HEK293 (cell line): ENCODE measurements at regions not wholly inside any gene's neighbourhood (a gene's known extent, or its start where the extent isn't known, plus 50 kb on each side); places are given as distances from the start of the nearest gene placed in this dataset.

Experiments used
- CTCF ChIA-PET: fragments of 350-600 bp; formaldehyde crosslinking; extraction: SDS; loops from one replicate; lab custom pipeline; 2021; ENCODE audit warnings: antibody characterized with exemption; lab: Yijun Ruan, JAX
- POLR2A ChIA-PET: fragments of 300-600 bp; formaldehyde crosslinking; extraction: SDS; loops from one replicate; lab custom pipeline; 2020; ENCODE audit warnings: antibody characterized with exemption, inconsistent platforms; lab: Yijun Ruan, JAX
- H3K27ac ChIP-seq: fragments of 200-500 bp; sonication (Bioruptor generic); 2 replicates; pipeline ENCODE4 v1.5.1; 2014; ENCODE audit warnings: low read depth, low read length, control low read depth, inconsistent platforms; ENCODE audit errors: extremely low read depth
- H3K36me3 ChIP-seq, 2 experiments: fragments of 200-500 bp in 1 of 2; sonication (Bioruptor generic) in 1 of 2; 1 replicate in 1 of 2; 2 replicates in 1 of 2; pipeline ENCODE4 v1.5.1; 2014 to 2017; ENCODE audit warnings: inconsistent platforms in 2 of 2, low read length in 2 of 2; ENCODE audit not compliant: control insufficient read depth in 2 of 2, insufficient read depth in 1 of 2
- H3K4me1 ChIP-seq: fragments of 200-500 bp; sonication (Bioruptor generic); 2 replicates; pipeline ENCODE4 v1.5.1; 2014; ENCODE audit warnings: mild to moderate bottlenecking, low read length, inconsistent platforms; ENCODE audit not compliant: control insufficient read depth, insufficient read depth
- H3K4me3 ChIP-seq: 2 replicates; pipeline ENCODE4 v1.5.1; 2011; ENCODE audit warnings: low read depth, mild to moderate bottlenecking, control low read depth, low read length, moderate library complexity
- H3K9me3 ChIP-seq: fragments of 200-500 bp; sonication (Bioruptor generic); 2 replicates; pipeline ENCODE4 v1.5.1; 2014; ENCODE audit warnings: low read depth, low read length, inconsistent platforms; ENCODE audit not compliant: control insufficient read depth, insufficient read depth
- BCL11A ChIP-seq: fragments of 450-650 bp; formaldehyde crosslinking; IDR thresholded peaks from 2 replicates; pipeline ENCODE4 v1.5.1; 2016; ENCODE audit warnings: low read depth, missing biosample characterization, missing genetic modification characterization
- GLI4 ChIP-seq: fragments of 450-650 bp; formaldehyde crosslinking; IDR thresholded peaks from 2 replicates; pipeline ENCODE4 v1.5.1; 2016; ENCODE audit warnings: missing biosample characterization, missing genetic modification characterization
- MEIS1 ChIP-seq: sonication (generic); formaldehyde crosslinking; IDR thresholded peaks from 2 replicates; pipeline ENCODE4 v1.8.1; 2022; ENCODE audit warnings: missing genetic modification reagents, mild to moderate bottlenecking, borderline replicate concordance
- OSR2 ChIP-seq: fragments of 450-650 bp; formaldehyde crosslinking; IDR thresholded peaks from 2 replicates; pipeline ENCODE4 v1.5.1; 2016; ENCODE audit warnings: missing biosample characterization, missing genetic modification characterization
- RBAK ChIP-seq: fragments of 450-650 bp; formaldehyde crosslinking; IDR thresholded peaks from 2 replicates; pipeline ENCODE4 v1.5.1; 2016; ENCODE audit warnings: missing biosample characterization, missing genetic modification characterization
- ZBTB11 ChIP-seq: fragments of 450-650 bp; formaldehyde crosslinking; conservative IDR thresholded peaks from 2 replicates; pipeline ENCODE4 v1.5.1; 2016; ENCODE audit warnings: low read depth, missing biosample characterization, missing genetic modification characterization
- ZNF112 ChIP-seq: fragments of 450-650 bp; formaldehyde crosslinking; IDR thresholded peaks from 2 replicates; pipeline ENCODE4 v1.5.0; 2017; ENCODE audit warnings: missing biosample characterization, missing genetic modification characterization
- ZNF114 ChIP-seq: fragments of 450-650 bp; formaldehyde crosslinking; IDR thresholded peaks from 2 replicates; pipeline ENCODE4 v1.5.0; 2017; ENCODE audit warnings: missing biosample characterization, missing genetic modification characterization
- ZNF175 ChIP-seq: fragments of 450-650 bp; formaldehyde crosslinking; IDR thresholded peaks from 2 replicates; pipeline ENCODE4 v1.5.1; 2016; ENCODE audit warnings: missing biosample characterization, missing genetic modification characterization
- ZNF311 ChIP-seq: fragments of 450-650 bp; formaldehyde crosslinking; IDR thresholded peaks from 2 replicates; pipeline ENCODE4 v1.5.1; 2017; ENCODE audit warnings: missing biosample characterization, missing genetic modification characterization, borderline replicate concordance
- ZNF354C ChIP-seq: fragments of 450-650 bp; formaldehyde crosslinking; IDR thresholded peaks from 2 replicates; pipeline ENCODE4 v1.5.1; 2016; ENCODE audit warnings: missing biosample characterization, missing genetic modification characterization, low read depth, borderline replicate concordance
- ZNF37A ChIP-seq: fragments of 450-650 bp; IDR thresholded peaks from 2 replicates; pipeline ENCODE4 v1.5.1; 2018; ENCODE audit warnings: missing biosample characterization, missing genetic modification characterization
- ZNF544 ChIP-seq: fragments of 450-650 bp; formaldehyde crosslinking; IDR thresholded peaks from 2 replicates; pipeline ENCODE4 v1.5.0; 2017; ENCODE audit warnings: missing biosample characterization, missing genetic modification characterization
- ZNF548 ChIP-seq: fragments of 450-650 bp; formaldehyde crosslinking; IDR thresholded peaks from 2 replicates; pipeline ENCODE4 v1.5.1; 2016; ENCODE audit warnings: missing biosample characterization, missing genetic modification characterization
- ZNF549 ChIP-seq: fragments of 450-650 bp; IDR thresholded peaks from 2 replicates; pipeline ENCODE4 v1.5.1; 2018; ENCODE audit warnings: missing biosample characterization, missing genetic modification characterization, mild to moderate bottlenecking, inconsistent platforms, moderate library complexity
- ZNF560 ChIP-seq: fragments of 450-650 bp; formaldehyde crosslinking; IDR thresholded peaks from 2 replicates; pipeline ENCODE4 v1.5.1; 2017; ENCODE audit warnings: missing biosample characterization, missing genetic modification characterization, borderline replicate concordance
- ZNF571 ChIP-seq: fragments of 450-650 bp; formaldehyde crosslinking; IDR thresholded peaks from 2 replicates; pipeline ENCODE4 v1.5.0; 2017; ENCODE audit warnings: missing biosample characterization, missing genetic modification characterization
- ZNF600 ChIP-seq: fragments of 450-650 bp; formaldehyde crosslinking; IDR thresholded peaks from 2 replicates; pipeline ENCODE4 v1.5.1; 2016; ENCODE audit warnings: missing biosample characterization, missing genetic modification characterization
- ZNF670 ChIP-seq: fragments of 450-650 bp; formaldehyde crosslinking; IDR thresholded peaks from 2 replicates; pipeline ENCODE4 v1.5.1; 2016; ENCODE audit warnings: missing biosample characterization, missing genetic modification characterization, low read depth
- ZNF692 ChIP-seq: fragments of 450-650 bp; formaldehyde crosslinking; IDR thresholded peaks from 2 replicates; pipeline ENCODE4 v1.5.1; 2016; ENCODE audit warnings: missing biosample characterization, missing genetic modification characterization
- ZNF791 ChIP-seq: fragments of 450-650 bp; formaldehyde crosslinking; IDR thresholded peaks from 2 replicates; pipeline ENCODE4 v1.5.1; 2016; ENCODE audit warnings: missing biosample characterization, missing genetic modification characterization
- TF ChIP-seq, protein P1 (sequence below): fragments of 450-650 bp; formaldehyde crosslinking; IDR thresholded peaks from 2 replicates; pipeline ENCODE4 v1.5.1; 2016; ENCODE audit warnings: missing biosample characterization, missing genetic modification characterization

DNA sequence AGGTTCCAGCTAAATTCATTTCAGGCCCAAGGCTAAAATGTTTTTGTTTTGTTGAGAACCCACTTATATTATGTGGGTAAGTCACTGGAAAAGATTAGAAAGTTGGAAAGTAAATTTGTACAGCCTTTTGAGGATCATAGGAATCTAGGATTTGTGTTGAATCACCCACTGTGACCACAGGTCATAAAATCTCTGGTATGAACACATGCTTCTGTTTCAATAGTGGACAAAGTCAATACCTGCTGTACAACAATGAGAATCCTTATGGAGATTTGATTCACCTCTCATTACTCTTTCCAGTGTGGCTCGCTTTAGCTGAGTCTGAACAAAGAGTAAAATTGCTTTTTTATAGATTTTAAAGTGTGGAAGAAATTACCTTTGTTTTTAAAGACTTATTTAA lies 369.5 kb downstream of the TMEM167A start:
- Histone ChIP-seq H3K4me3 (no peak overlapping the region), H3K36me3 (no peaks in the 10 kb centered on the region), H3K4me1 (no peaks in the 10 kb centered on the region), H3K9me3 (no peaks in the 10 kb centered on the region; the same call in 1 of the 2 replicates), H3K27ac (no peak overlapping the region)
- CTCF ChIA-PET, result interaction anchor here (0.6 kb wide), 2 partner anchors 15 to 385 kb away, joined by 3 to 4 read pairs; no protein-coding TSS in a partner anchor
- TF ChIP-seq ZNF791 (tag by site-specific recombination) (no peak), ZNF311 (tag by site-specific recombination) (no peak), ZNF544 (tag by site-specific recombination) (no peak), ZNF692 (tag by site-specific recombination) (no peak), ZNF560 (tag by site-specific recombination) (no peak), ZNF112 (tag by site-specific recombination) (no peak), GLI4 (tag by site-specific recombination) (no peak), MEIS1 (no peak), BCL11A (tag by site-specific recombination) (no peak)
- POLR2A ChIA-PET, result no interaction called here

DNA sequence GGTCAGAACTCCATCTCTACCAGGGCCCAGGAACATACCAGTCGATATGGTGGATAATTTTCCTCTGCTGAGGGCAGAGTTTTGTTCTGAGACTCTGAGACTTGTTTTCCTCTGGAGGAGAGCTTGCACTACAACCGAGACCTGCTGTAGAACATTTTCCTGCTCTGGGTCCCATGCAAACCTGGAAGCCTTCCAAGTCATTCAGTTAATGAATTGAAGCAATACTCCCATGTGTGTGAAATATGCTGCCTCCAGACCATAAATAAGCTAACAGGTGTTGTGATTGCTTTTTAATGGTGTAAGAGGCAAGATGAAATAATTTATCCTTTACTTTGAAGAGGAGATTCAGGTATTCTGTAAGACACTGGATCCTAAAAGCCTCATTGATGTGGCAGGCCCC lies 372.8 kb downstream of the TMEM167A start:
- no peaks in the 10 kb centered on the region; the same call in 1 of the 2 replicates for H3K9me3 ChIP-seq
- ChIA-PET POLR2A (no interaction called here), CTCF (interaction anchor here (0.9 kb wide), 1 partner anchor 63 kb away, joined by 3 read pairs; no protein-coding TSS in a partner anchor)
- no peak overlapping the region for H3K4me3 ChIP-seq
- no peaks in the 10 kb centered on the region for H3K36me3 ChIP-seq
- no peak for TF ChIP-seq ZNF548 (tag by site-specific recombination)
- no peak for TF ChIP-seq ZNF175 (tag by site-specific recombination)
- TF ChIP-seq ZNF114 (tag by site-specific recombination), result no peak
- no peak overlapping the region for H3K27ac ChIP-seq
- no peaks in the 10 kb centered on the region for H3K4me1 ChIP-seq

DNA sequence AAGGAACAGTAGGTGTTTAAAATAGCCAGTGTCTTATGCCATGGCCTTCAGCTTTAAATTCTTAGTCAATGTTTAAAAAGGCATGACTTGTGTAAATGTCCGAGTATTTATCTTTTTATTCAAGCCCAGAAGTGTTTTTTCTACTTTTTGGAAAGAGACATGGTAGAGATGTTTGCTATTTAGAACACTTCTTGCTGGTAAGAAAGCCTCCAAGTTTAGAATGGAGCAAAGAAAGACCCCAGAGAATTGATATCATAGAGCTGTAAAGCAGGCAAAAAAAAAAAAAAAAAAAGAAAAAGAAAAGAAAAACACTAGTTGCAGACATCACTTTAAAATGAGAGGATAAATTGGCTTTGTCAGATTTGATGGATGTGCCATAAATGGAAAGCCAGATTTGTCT lies 375.1 kb downstream of the TMEM167A start:
- Histone ChIP-seq H3K4me3 (no peak overlapping the region), H3K4me1 (no peaks in the 10 kb centered on the region)
- CTCF ChIA-PET, result interaction anchor here (0.6 kb wide), 1 partner anchor 859 kb away, joined by 3 read pairs; no protein-coding TSS in a partner anchor
- TF ChIP-seq ZNF670 (tag by site-specific recombination), result no peak
- no peak for TF ChIP-seq OSR2 (tag by site-specific recombination)
- TF ChIP-seq, protein P1, sequence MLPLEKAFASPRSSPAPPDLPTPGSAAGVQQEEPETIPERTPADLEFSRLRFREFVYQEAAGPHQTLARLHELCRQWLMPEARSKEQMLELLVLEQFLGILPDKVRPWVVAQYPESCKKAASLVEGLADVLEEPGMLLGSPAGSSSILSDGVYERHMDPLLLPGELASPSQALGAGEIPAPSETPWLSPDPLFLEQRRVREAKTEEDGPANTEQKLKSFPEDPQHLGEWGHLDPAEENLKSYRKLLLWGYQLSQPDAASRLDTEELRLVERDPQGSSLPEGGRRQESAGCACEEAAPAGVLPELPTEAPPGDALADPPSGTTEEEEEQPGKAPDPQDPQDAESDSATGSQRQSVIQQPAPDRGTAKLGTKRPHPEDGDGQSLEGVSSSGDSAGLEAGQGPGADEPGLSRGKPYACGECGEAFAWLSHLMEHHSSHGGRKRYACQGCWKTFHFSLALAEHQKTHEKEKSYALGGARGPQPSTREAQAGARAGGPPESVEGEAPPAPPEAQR (tag by site-specific recombination), result no peak
- TF ChIP-seq, all 188 proteins: peak for 0
- H3K9me3 ChIP-seq, result no peaks in the 10 kb centered on the region; the same call in 1 of the 2 replicates
- POLR2A ChIA-PET, result no interaction called here
- H3K36me3 ChIP-seq, result no peaks in the 10 kb centered on the region
- no peak overlapping the region for H3K27ac ChIP-seq

GRCh38 chr5:82699737-82700136 lies 377.5 kb downstream of the TMEM167A start:
- no peak overlapping the region for H3K27ac ChIP-seq
- ChIA-PET CTCF (no interaction called here), POLR2A (no interaction called here)
- no peaks in the 10 kb centered on the region for H3K4me1 ChIP-seq
- H3K36me3 ChIP-seq, result no peaks in the 10 kb centered on the region
- H3K4me3 ChIP-seq, result no peak overlapping the region
- no peaks in the 10 kb centered on the region for H3K9me3 ChIP-seq
- no peak for TF ChIP-seq ZNF37A
- TF ChIP-seq ZNF600 (tag by site-specific recombination), result no peak
- no peak for TF ChIP-seq ZNF354C (tag by site-specific recombination)
- TF ChIP-seq ZNF571 (tag by site-specific recombination), result no peak
- TF ChIP-seq ZNF549 (tag by site-specific recombination), result no peak
- TF ChIP-seq, protein P1 (tag by site-specific recombination), result no peak
- no peak for TF ChIP-seq RBAK (tag by site-specific recombination)
- TF ChIP-seq ZBTB11 (tag by site-specific recombination), result no peak
